Naive thymus-derived CD4-positive, alpha-beta T cell (primary cell): ENCODE measurements at regions not wholly inside any gene's neighbourhood (a gene's known extent, or its start where the extent isn't known, plus 50 kb on each side); places are given as distances from the start of the nearest gene placed in this dataset.

ENCODE experiments used
- ATAC-seq: fragments of 150-1000 bp; cut with Tn5 transposase; 2 replicates; pipeline ENCODE4 v1.10.0; 2021; ENCODE audit warnings: mild to moderate bottlenecking, moderate library complexity
- CTCF ChIA-PET: fragments of 350-600 bp; sonication (Branson Sonifier 250); formaldehyde crosslinking; loops from one replicate; lab custom pipeline; 2021; ENCODE audit warnings: antibody characterized with exemption; lab: Charles Lee
- POLR2A ChIA-PET: fragments of 350-600 bp; sonication (Branson Sonifier 250); formaldehyde crosslinking; loops from one replicate; lab custom pipeline; 2021; ENCODE audit warnings: antibody characterized with exemption, inconsistent platforms; lab: Charles Lee
- DNase-seq, 9 donors: peaks; one replicate each; pipeline versions ENCODE4 v3.0.0 to v3.0.0-alpha.2; 2020 to 2022; ENCODE audit warnings: mixed read lengths in 1 of 9
- H3K27ac ChIP-seq: one replicate; pipeline ENCODE4 v1.7.0; 2013; ENCODE audit warnings: mild to moderate bottlenecking, low read depth, low read length, moderate library complexity
- H3K27me3 ChIP-seq, 2 donors: one replicate each; pipeline ENCODE4 v1.7.0; 2013; ENCODE audit warnings: low read length in 2 of 2, mild to moderate bottlenecking in 2 of 2, moderate library complexity in 2 of 2; ENCODE audit not compliant: control insufficient read depth in 2 of 2, insufficient read depth in 2 of 2
- H3K36me3 ChIP-seq, 3 experiments: 1 replicate in 2 of 3; 2 replicates in 1 of 3; pipeline ENCODE4 v1.7.0; 2013; ENCODE audit warnings: low read length in 3 of 3, mild to moderate bottlenecking in 3 of 3, moderate library complexity in 1 of 3; ENCODE audit not compliant: insufficient read depth in 3 of 3, control insufficient read depth in 2 of 3
- H3K4me1 ChIP-seq, 2 donors: one replicate each; pipeline ENCODE4 v1.7.0; 2013; ENCODE audit warnings: low read length in 2 of 2, mild to moderate bottlenecking in 2 of 2, moderate library complexity in 1 of 2; ENCODE audit not compliant: control insufficient read depth in 2 of 2, insufficient read depth in 2 of 2
- H3K4me3 ChIP-seq: 2 replicates; pipeline ENCODE4 v1.7.0; 2013; ENCODE audit warnings: mild to moderate bottlenecking, low read length
- H3K9me3 ChIP-seq, 3 experiments: 1 replicate in 2 of 3; 2 replicates in 1 of 3; pipeline ENCODE4 v1.7.0; 2013; ENCODE audit warnings: low read length in 3 of 3; ENCODE audit not compliant: control insufficient read depth in 2 of 3
- H3K27ac Mint-ChIP-seq, 9 donors: one replicate each; pipeline ENCODE4 v1.8.0; 2020 to 2022; ENCODE audit warnings: mixed read lengths in 9 of 9, mild to moderate bottlenecking in 8 of 9, moderate library complexity in 5 of 9, inconsistent platforms in 2 of 9
- H3K27me3 Mint-ChIP-seq, 5 donors: one replicate each; pipeline ENCODE4 v1.8.0; 2021 to 2022; ENCODE audit warnings: mixed read lengths in 5 of 5, mild to moderate bottlenecking in 1 of 5
- H3K36me3 Mint-ChIP-seq, 5 donors: one replicate each; pipeline ENCODE4 v1.8.0; 2020 to 2022; ENCODE audit warnings: mixed read lengths in 5 of 5, mild to moderate bottlenecking in 3 of 5, inconsistent platforms in 1 of 5
- H3K4me1 Mint-ChIP-seq, 7 donors: one replicate each; pipeline ENCODE4 v1.8.0; 2020 to 2022; ENCODE audit warnings: mixed read lengths in 7 of 7, mild to moderate bottlenecking in 3 of 7, inconsistent platforms in 1 of 7
- H3K4me3 Mint-ChIP-seq, 10 donors: one replicate each; pipeline ENCODE4 v1.8.0; 2020 to 2022; ENCODE audit warnings: mild to moderate bottlenecking in 10 of 10, mixed read lengths in 10 of 10, moderate library complexity in 6 of 10, inconsistent platforms in 2 of 10
- H3K9me3 Mint-ChIP-seq, 11 donors: one replicate each; pipeline ENCODE4 v1.8.0; 2020 to 2022; ENCODE audit warnings: mixed read lengths in 11 of 11, mild to moderate bottlenecking in 4 of 11, inconsistent platforms in 1 of 11, moderate library complexity in 1 of 11
- intact Hi-C, 2 donors: fragments of 100-400 bp; cut with micrococcal nuclease; formaldehyde crosslinking; loops; one replicate each; pipeline ENCODE4 v1.15.1; 2023

- ChIA-PET POLR2A (no interaction called here), CTCF (no interaction called here)
- Histone ChIP-seq H3K27me3 (no peaks in the 10 kb centered on the region), H3K9me3 (no peaks in the 10 kb centered on the region), H3K4me1 (no peaks in the 10 kb centered on the region), H3K36me3 (no peaks in the 10 kb centered on the region), H3K4me3 (no peak overlapping the region), H3K27ac (no peak overlapping the region)
- intact Hi-C loops: no loop called here
- peaks cover 0 to 4% (median 0%) of the 10 kb centered on the region in 11 donors for H3K9me3 Mint-ChIP-seq
- ATAC-seq (no peak), DNase-seq (no peak)
- H3K27ac Mint-ChIP-seq: peak overlapping the region in 1 of 9 donors; percentile 76
- peaks cover 0 to 10% (median 6%) of the 10 kb centered on the region in 5 donors for H3K27me3 Mint-ChIP-seq
- no peaks in the 10 kb centered on the region for H3K36me3 Mint-ChIP-seq
- peaks cover 0 to 3% (median 0%) of the 10 kb centered on the region in 7 donors for H3K4me1 Mint-ChIP-seq
- H3K4me3 Mint-ChIP-seq: no peak overlapping the region
Observed at GRCh38 chr7:156019776-156020565, 207.7 kb upstream of the SHH start.

- no peak overlapping the region for H3K27ac Mint-ChIP-seq
- Histone ChIP-seq H3K27ac (no peak overlapping the region), H3K4me1 (no peaks in the 10 kb centered on the region), H3K4me3 (no peak overlapping the region), H3K9me3 (no peaks in the 10 kb centered on the region), H3K36me3 (no peaks in the 10 kb centered on the region), H3K27me3 (no peaks in the 10 kb centered on the region)
- DNase-seq: no peak
- intact Hi-C loops: no loop called here
- no peak for ATAC-seq
- no peak overlapping the region for H3K4me3 Mint-ChIP-seq
- H3K27me3 Mint-ChIP-seq: peaks cover 0 to 10% (median 6%) of the 10 kb centered on the region in 5 donors
- CTCF ChIA-PET: no interaction called here
- POLR2A ChIA-PET: no interaction called here
- H3K9me3 Mint-ChIP-seq: peaks cover 0 to 6% (median 0%) of the 10 kb centered on the region in 11 donors
- H3K4me1 Mint-ChIP-seq: peaks cover 0 to 3% (median 0%) of the 10 kb centered on the region in 7 donors
- no peaks in the 10 kb centered on the region for H3K36me3 Mint-ChIP-seq
Observed at GRCh38 chr7:156019308-156019707, 207.0 kb upstream of the SHH start.

GRCh38 chr7:156017916-156018700, 205.8 kb upstream of the SHH start:
- intact Hi-C loops: no loop called here
- no peak for ATAC-seq
- Mint-ChIP-seq H3K4me1 (peaks cover 0 to 5% (median 0%) of the 10 kb centered on the region in 7 donors), H3K27ac (no peak overlapping the region), H3K4me3 (no peak overlapping the region), H3K27me3 (peaks cover 0 to 14% (median 6%) of the 10 kb centered on the region in 5 donors), H3K36me3 (peaks cover 0 to 4% (median 0%) of the 10 kb centered on the region in 5 donors), H3K9me3 (peaks cover 0 to 8% (median 6%) of the 10 kb centered on the region in 11 donors)
- H3K27me3 ChIP-seq: no peaks in the 10 kb centered on the region
- no peak for DNase-seq
- CTCF ChIA-PET: no interaction called here
- H3K9me3 ChIP-seq: no peaks in the 10 kb centered on the region
- no peaks in the 10 kb centered on the region for H3K4me1 ChIP-seq
- no peaks in the 10 kb centered on the region for H3K36me3 ChIP-seq
- no peak overlapping the region for H3K27ac ChIP-seq
- no peak overlapping the region for H3K4me3 ChIP-seq
- POLR2A ChIA-PET: no interaction called here

GRCh38 chr7:156017431-156017830, 205.2 kb upstream of the SHH start:
- no peak for ATAC-seq
- no peak overlapping the region for H3K4me3 Mint-ChIP-seq
- Histone ChIP-seq H3K4me3 (no peak overlapping the region), H3K27me3 (no peaks in the 10 kb centered on the region), H3K9me3 (no peaks in the 10 kb centered on the region), H3K27ac (no peak overlapping the region), H3K36me3 (no peaks in the 10 kb centered on the region), H3K4me1 (no peaks in the 10 kb centered on the region)
- no peak for DNase-seq
- ChIA-PET POLR2A (no interaction called here), CTCF (no interaction called here)
- H3K9me3 Mint-ChIP-seq: peaks cover 0 to 8% (median 6%) of the 10 kb centered on the region in 11 donors
- intact Hi-C loops: no loop called here
- peaks cover 0 to 5% (median 0%) of the 10 kb centered on the region in 7 donors for H3K4me1 Mint-ChIP-seq
- H3K36me3 Mint-ChIP-seq: peaks cover 0 to 4% (median 0%) of the 10 kb centered on the region in 5 donors
- peaks cover 0 to 14% (median 6%) of the 10 kb centered on the region in 5 donors for H3K27me3 Mint-ChIP-seq
- no peak overlapping the region for H3K27ac Mint-ChIP-seq

GRCh38 chr7:156015237-156016020, 203.2 kb upstream of the SHH start:
- no peak overlapping the region for H3K27ac Mint-ChIP-seq
- no peak overlapping the region for H3K4me3 Mint-ChIP-seq
- H3K4me1 Mint-ChIP-seq: peaks cover 0 to 5% (median 0%) of the 10 kb centered on the region in 7 donors

GRCh38 chr7:156014808-156015207, 202.5 kb upstream of the SHH start:
- H3K9me3 ChIP-seq: no peaks in the 10 kb centered on the region
- ChIA-PET POLR2A (interaction anchor here (1.1 kb wide), 1 partner anchor 17 kb away, joined by 3 read pairs; no protein-coding TSS in a partner anchor), CTCF (no interaction called here)
- H3K27ac ChIP-seq: no peak overlapping the region
- H3K27me3 ChIP-seq: no peaks in the 10 kb centered on the region
- H3K4me3 ChIP-seq: no peak overlapping the region
- H3K36me3 Mint-ChIP-seq: peaks cover 0 to 4% (median 0%) of the 10 kb centered on the region in 5 donors
- peaks cover 0 to 9% (median 5%) of the 10 kb centered on the region in 5 donors for H3K27me3 Mint-ChIP-seq
- no peak for ATAC-seq
- H3K36me3 ChIP-seq: no peaks in the 10 kb centered on the region
- H3K27ac Mint-ChIP-seq: no peak overlapping the region
- H3K9me3 Mint-ChIP-seq: peaks cover 3 to 15% (median 8%) of the 10 kb centered on the region in 11 donors
- no peak overlapping the region for H3K4me3 Mint-ChIP-seq
- DNase-seq: no peak
- peaks cover 0 to 5% (median 0%) of the 10 kb centered on the region in 7 donors for H3K4me1 Mint-ChIP-seq
- H3K4me1 ChIP-seq: no peaks in the 10 kb centered on the region
- intact Hi-C loops: no loop called here

More at GRCh38 chr7:156015237-156016020, 203.2 kb upstream of the SHH start:
- Histone ChIP-seq H3K4me1 (no peaks in the 10 kb centered on the region), H3K9me3 (no peaks in the 10 kb centered on the region), H3K4me3 (no peak overlapping the region), H3K27me3 (no peaks in the 10 kb centered on the region), H3K27ac (no peak overlapping the region), H3K36me3 (no peaks in the 10 kb centered on the region)
- CTCF ChIA-PET: no interaction called here
- Mint-ChIP-seq H3K36me3 (peaks cover 0 to 4% (median 0%) of the 10 kb centered on the region in 5 donors), H3K9me3 (peaks cover under 1 to 11% (median 7%) of the 10 kb centered on the region in 11 donors), H3K27me3 (peaks cover 0 to 14% (median 6%) of the 10 kb centered on the region in 5 donors)
- intact Hi-C loops: no loop called here
- POLR2A ChIA-PET: no interaction called here
- ATAC-seq (no peak), DNase-seq (no peak)
